GM19372 (cell line): ENCODE measurements at regions not wholly inside any gene's neighbourhood (a gene's known extent, or its start where the extent isn't known, plus 50 kb on each side); places are given as distances from the start of the nearest gene placed in this dataset.
"Not testable (repeated sequence)": the region's sequence is repeated elsewhere in the genome, so short reads cannot be mapped to it uniquely, and the experiment has no call there.

Experiments
- ATAC-seq: cut with Tn5 transposase; IDR thresholded peaks from one replicate; pipeline ENCODE4 v1.9.1; 2021; ENCODE audit warnings: mild to moderate bottlenecking, low read depth, moderate library complexity; ENCODE audit not compliant: unreplicated experiment

DNA sequence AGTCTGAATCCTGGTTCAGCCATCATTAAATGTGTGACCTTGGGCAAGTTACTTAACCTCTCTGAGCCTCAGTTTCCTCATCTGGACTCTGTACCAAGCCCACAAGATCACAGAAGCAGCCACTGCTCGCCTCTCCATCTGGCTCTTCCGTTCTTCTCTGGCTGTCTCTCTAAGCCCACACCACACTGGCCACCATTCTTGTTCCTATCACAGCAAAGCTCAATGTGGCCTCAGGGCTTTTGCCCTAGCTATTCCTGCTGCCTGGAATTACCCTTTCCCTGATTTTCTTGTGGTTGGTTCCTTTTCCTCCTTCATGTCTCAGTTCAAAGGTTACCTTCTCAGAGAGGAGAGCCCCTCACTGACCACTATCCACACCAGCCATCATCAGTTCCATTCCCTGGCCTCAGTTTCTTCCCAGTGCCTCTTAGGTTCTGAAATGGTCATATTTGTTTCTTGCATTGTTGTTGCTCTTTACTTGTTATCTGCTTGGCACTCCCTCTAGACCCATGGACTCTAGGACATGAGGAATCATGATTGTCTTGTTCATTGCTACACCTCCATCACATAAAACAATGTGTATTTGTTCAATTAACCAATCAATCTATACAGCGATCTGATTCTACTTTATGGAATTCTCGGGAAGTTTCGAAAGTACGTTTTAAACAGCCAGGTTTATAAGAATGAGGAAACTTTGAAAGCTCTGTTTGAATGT, 56.5 kb upstream of the PTPN1 start:
- no peak for ATAC-seq

DNA sequence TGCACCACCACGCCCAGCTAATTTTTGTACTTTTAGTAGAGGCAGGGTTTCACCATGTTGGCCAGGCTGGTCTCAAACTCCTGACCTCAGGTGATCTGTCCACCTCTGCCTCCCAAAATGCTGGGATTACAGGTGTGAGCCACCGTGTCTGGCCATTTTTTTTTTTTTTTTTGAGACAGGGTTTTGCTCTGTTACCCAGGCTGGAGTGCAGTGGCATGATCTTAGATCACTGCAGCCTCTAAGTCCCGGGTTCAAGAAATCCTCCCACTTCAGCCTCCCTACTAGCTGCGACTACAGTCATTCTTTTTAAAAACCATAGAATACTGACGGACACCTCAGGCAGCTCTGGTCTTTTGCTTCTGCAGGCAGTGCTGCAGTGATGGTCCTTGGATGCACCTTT, 54.9 kb upstream of the PTPN1 start:
- ATAC-seq = not testable (repeated sequence)

GRCh38 chr20:50455656-50456451, 54.3 kb upstream of the PTPN1 start:
- no peak for ATAC-seq

DNA sequence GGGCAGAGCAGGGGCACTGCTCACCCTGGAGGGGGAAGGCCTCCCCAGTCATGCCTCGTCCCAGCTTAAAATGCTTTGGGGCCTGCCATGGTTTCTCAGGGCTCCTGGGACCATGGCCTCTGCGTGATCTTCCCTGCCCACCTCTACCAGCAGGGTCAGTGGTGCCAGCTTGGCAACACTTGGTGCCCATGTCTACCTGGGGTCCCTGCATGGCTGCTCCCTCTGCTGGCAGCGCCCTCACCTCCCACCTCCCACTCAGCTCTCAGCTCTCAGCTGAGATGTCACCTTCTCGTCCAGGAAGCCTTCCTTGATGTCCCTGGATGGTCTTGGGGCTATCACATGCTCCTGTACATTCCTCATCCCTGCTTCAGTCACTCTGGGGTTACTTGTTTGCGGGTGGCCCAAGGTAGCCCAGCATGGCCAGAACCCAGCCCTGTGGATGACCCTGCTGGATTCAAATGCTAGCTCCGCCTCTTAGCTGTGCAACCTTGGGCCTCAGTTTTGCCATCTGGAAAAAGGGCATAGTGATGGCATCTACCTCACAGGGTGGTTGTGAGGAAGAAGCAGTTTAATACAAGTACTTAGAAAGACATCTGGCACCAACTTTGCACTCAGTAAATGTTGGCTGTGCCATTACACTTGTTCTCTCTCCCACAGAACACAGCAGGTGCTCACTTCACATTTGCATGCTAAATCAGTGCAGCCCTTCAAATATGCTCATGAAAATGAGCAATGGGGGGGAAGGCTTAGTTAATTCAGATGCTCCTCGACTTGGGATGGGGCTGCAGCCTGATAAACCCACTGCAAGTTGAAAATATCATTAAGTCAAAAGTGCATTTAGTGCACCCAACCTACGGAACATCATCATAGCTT, 53.5 kb upstream of the PTPN1 start:
- no peak for ATAC-seq

GRCh38 chr20:50459124-50459918, 50.9 kb upstream of the PTPN1 start:
- no peak for ATAC-seq

DNA sequence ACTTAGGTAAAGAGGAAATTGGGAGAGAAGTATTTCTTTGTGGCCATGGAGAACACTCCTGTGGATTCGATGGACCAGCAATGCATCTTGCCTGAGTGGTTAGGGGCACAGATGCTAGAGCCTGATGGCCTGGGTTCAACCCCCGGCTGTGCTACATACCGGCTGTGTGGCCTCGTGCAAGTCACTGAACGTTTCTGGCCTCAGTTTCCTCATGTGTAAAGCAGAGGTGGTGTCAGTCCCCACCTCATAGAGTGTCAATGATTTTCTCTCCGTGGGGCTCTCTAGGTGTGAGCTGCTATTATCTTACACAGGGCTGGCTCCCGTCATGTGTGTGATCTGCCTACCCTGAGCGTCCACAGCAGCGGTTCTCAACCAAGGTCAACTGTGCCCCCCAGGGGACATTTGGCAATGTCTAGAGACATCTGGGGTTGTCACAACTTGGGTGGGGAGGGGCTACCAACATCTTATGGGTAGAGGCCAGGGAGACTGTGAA, 50.0 kb upstream of the PTPN1 start:
- ATAC-seq = no peak
